H9 (cell line): ENCODE measurements at regions not wholly inside any gene's neighbourhood (a gene's known extent, or its start where the extent isn't known, plus 50 kb on each side); places are given as distances from the start of the nearest gene placed in this dataset.

Source experiments
- DNase-seq: peaks from one replicate; pipeline ENCODE4 v3.0.0-alpha.2; 2017
- H2AFZ ChIP-seq: one replicate; pipeline ENCODE4 v1.6.1; 2013; ENCODE audit warnings: mild to moderate bottlenecking, low read length, control low read depth, moderate library complexity
- H2AK5ac ChIP-seq: 2 replicates; pipeline ENCODE4 v1.6.1; 2013; ENCODE audit warnings: low read length, control low read depth, mixed read lengths; ENCODE audit not compliant: insufficient read length
- H2BK120ac ChIP-seq: one replicate; pipeline ENCODE4 v1.6.1; 2013; ENCODE audit warnings: low read depth, mild to moderate bottlenecking, low read length, control low read depth, inconsistent platforms; ENCODE audit not compliant: poor library complexity, severe bottlenecking
- H2BK12ac ChIP-seq: 2 replicates; pipeline ENCODE4 v1.6.1; 2013; ENCODE audit warnings: low read length, control low read depth, mixed read lengths, low read depth; ENCODE audit not compliant: insufficient read length
- H2BK15ac ChIP-seq: 2 replicates; pipeline ENCODE4 v1.6.1; 2013; ENCODE audit warnings: low read depth, low read length, control low read depth
- H2BK20ac ChIP-seq: one replicate; pipeline ENCODE4 v1.6.1; 2013; ENCODE audit warnings: low read depth, mild to moderate bottlenecking, low read length, control low read depth, inconsistent platforms; ENCODE audit not compliant: poor library complexity, severe bottlenecking
- H2BK5ac ChIP-seq: 2 replicates; pipeline ENCODE4 v1.6.1; 2013; ENCODE audit warnings: low read length, control low read depth, mixed read lengths; ENCODE audit not compliant: insufficient read length
- H3K14ac ChIP-seq: 2 replicates; pipeline ENCODE4 v1.6.1; 2013; ENCODE audit warnings: low read length, control low read depth; ENCODE audit not compliant: insufficient read depth
- H3K18ac ChIP-seq: 2 replicates; pipeline ENCODE4 v1.6.1; 2013; ENCODE audit warnings: low read depth, mild to moderate bottlenecking, mixed read lengths, low read length, control low read depth; ENCODE audit not compliant: insufficient read length
- H3K23ac ChIP-seq: 2 replicates; pipeline ENCODE4 v1.6.1; 2013; ENCODE audit warnings: low read length, control low read depth, mixed read lengths, low read depth; ENCODE audit not compliant: insufficient read length
- H3K23me2 ChIP-seq: 2 replicates; pipeline ENCODE4 v1.6.1; 2013; ENCODE audit warnings: low read depth, mild to moderate bottlenecking, mixed read lengths, low read length, control low read depth; ENCODE audit not compliant: insufficient read length, poor library complexity, severe bottlenecking
- H3K27ac ChIP-seq: 2 replicates; pipeline ENCODE4 v1.5.1; 2013; ENCODE audit warnings: low read length, control low read depth, mixed read lengths, low read depth; ENCODE audit not compliant: insufficient read length
- H3K27me3 ChIP-seq: 2 replicates; pipeline ENCODE4 v1.6.1; 2013; ENCODE audit warnings: low read length, control low read depth, inconsistent platforms; ENCODE audit not compliant: insufficient read depth
- H3K4ac ChIP-seq: 2 replicates; pipeline ENCODE4 v1.6.1; 2013; ENCODE audit warnings: low read depth, mild to moderate bottlenecking, control low read depth, inconsistent platforms, low read length, moderate library complexity
- H3K4me1 ChIP-seq: 2 replicates; pipeline ENCODE4 v1.6.1; 2013; ENCODE audit warnings: low read length, control low read depth, inconsistent platforms; ENCODE audit not compliant: insufficient read depth
- H3K4me2 ChIP-seq: 2 replicates; pipeline ENCODE4 v1.6.1; 2013; ENCODE audit warnings: low read length, control low read depth, mixed read lengths; ENCODE audit not compliant: insufficient read length, insufficient read depth
- H3K56ac ChIP-seq: 2 replicates; pipeline ENCODE4 v1.6.1; 2013; ENCODE audit warnings: low read depth, mild to moderate bottlenecking, mixed read lengths, low read length, control low read depth; ENCODE audit not compliant: insufficient read length
- H3K79me1 ChIP-seq: 2 replicates; pipeline ENCODE4 v1.6.1; 2013; ENCODE audit warnings: low read depth, mild to moderate bottlenecking, moderate library complexity, low read length, control low read depth, inconsistent platforms; ENCODE audit not compliant: insufficient read depth, poor library complexity, severe bottlenecking
- H3K79me2 ChIP-seq: 2 replicates; pipeline ENCODE4 v1.6.1; 2013; ENCODE audit warnings: low read length, control low read depth, inconsistent platforms; ENCODE audit not compliant: insufficient read depth
- H3K9ac ChIP-seq: 2 replicates; pipeline ENCODE4 v1.6.1; 2013; ENCODE audit warnings: low read length, control low read depth, mixed read lengths; ENCODE audit not compliant: insufficient read length; ENCODE audit errors: extremely low read depth
- H3K9me3 ChIP-seq: one replicate; pipeline ENCODE4 v1.6.1; 2013; ENCODE audit warnings: low read depth, low read length, inconsistent platforms; ENCODE audit not compliant: control insufficient read depth
- H3T11ph ChIP-seq: one replicate; pipeline ENCODE4 v1.6.1; 2013; ENCODE audit warnings: mild to moderate bottlenecking, low read length, control low read depth, inconsistent platforms
- H4K20me1 ChIP-seq: one replicate; pipeline ENCODE4 v1.6.1; 2013; ENCODE audit not compliant: control insufficient read depth, insufficient read length, insufficient read depth
- H4K5ac ChIP-seq: 2 replicates; pipeline ENCODE4 v1.6.1; 2013; ENCODE audit warnings: low read depth, mild to moderate bottlenecking, mixed read lengths, low read length, control low read depth; ENCODE audit not compliant: insufficient read length
- H4K8ac ChIP-seq: replicated peaks from 2 replicates; pipeline ENCODE4 v1.6.1; 2013; ENCODE audit warnings: low read length, control low read depth, mixed read lengths, low read depth; ENCODE audit not compliant: insufficient read length
- H4K91ac ChIP-seq: 2 replicates; pipeline ENCODE4 v1.6.1; 2013; ENCODE audit warnings: low read depth, mild to moderate bottlenecking, moderate library complexity, mixed read lengths, low read length, control low read depth; ENCODE audit not compliant: insufficient read length
- H3K27ac Mint-ChIP-seq, 3 experiments: 2 replicates in 2 of 3; 3 replicates in 1 of 3; pipeline ENCODE4 v1.8.0; 2020 to 2021; ENCODE audit warnings: mixed read lengths in 3 of 3, mild to moderate bottlenecking in 1 of 3, moderate library complexity in 1 of 3
- H3K27me3 Mint-ChIP-seq: 2 replicates; pipeline ENCODE4 v1.8.0; 2021; ENCODE audit warnings: low read depth, mild to moderate bottlenecking, moderate library complexity, mixed read lengths
- H3K36me3 Mint-ChIP-seq, 3 experiments: 2 replicates in 2 of 3; 3 replicates in 1 of 3; pipeline ENCODE4 v1.8.0; 2020 to 2021; ENCODE audit warnings: low read depth in 3 of 3, mixed read lengths in 3 of 3; ENCODE audit not compliant: insufficient read depth in 1 of 3
- H3K4me1 Mint-ChIP-seq, 2 experiments: 2 replicates each; pipeline ENCODE4 v1.8.0; 2020; ENCODE audit warnings: mixed read lengths in 2 of 2
- H3K4me3 Mint-ChIP-seq, 2 experiments: 2 replicates in 1 of 2; 3 replicates in 1 of 2; pipeline ENCODE4 v1.8.0; 2020 to 2021; ENCODE audit warnings: mild to moderate bottlenecking in 2 of 2, mixed read lengths in 2 of 2, moderate library complexity in 1 of 2
- H3K9me3 Mint-ChIP-seq, 2 experiments: 2 replicates in 1 of 2; 3 replicates in 1 of 2; pipeline ENCODE4 v1.8.0; 2020; ENCODE audit warnings: mild to moderate bottlenecking in 2 of 2, mixed read lengths in 2 of 2, moderate library complexity in 1 of 2
- WGBS: extraction: QIAGEN DNeasy Blood & Tissue Kit; methylation state at CpG from one replicate; pipeline ENCODE4 v1.1.7; 2013; ENCODE audit warnings: missing lambda C conversion rate, low lambda C conversion rate, mixed read lengths; ENCODE audit not compliant: insufficient read length; ENCODE audit errors: extremely low coverage; 5-methylcytosine and 5-hydroxymethylcytosine counted together
- TF ChIP-seq, protein P1 (sequence below): fragments of 200-600 bp; sonication (generic); conservative IDR thresholded peaks from 3 replicates; pipeline ENCODE4 v1.8.0; 2021; ENCODE audit warnings: antibody characterized with exemption, mild to moderate bottlenecking

DNA sequence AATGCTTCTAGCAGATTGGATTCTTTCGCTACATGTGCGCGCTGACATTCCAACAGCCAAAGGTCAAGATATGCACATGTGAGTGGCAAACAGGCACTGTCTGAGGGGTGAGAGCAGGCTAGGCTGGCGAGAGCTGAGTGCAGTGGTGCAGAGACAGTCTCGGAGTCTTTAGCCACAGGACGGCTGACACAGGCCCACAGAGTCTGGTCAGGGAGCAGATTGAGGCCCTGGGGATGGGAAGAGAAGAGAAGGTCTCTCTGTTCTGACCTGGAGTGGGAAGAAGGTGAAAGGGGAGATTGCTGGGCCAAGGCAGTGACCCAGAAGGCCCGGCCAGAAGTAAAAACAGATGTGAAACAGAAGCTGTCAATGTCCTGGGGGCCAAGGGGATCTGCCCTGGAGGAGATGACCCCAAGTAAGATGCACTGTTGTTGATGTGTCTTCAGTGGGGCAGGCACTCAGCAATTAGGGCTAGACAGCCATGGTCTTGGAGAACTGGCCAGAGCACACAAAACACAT is 197.8 kb downstream of the ETS1 start:
- WGBS, result no CpG with 5 or more reads among the region's 7 CpGs
- DNase-seq, result no peak
- H3K4me3 Mint-ChIP-seq, result no peak overlapping the region

More for the DNA sequence above, 197.8 kb downstream of the ETS1 start:
- Histone ChIP-seq H2BK120ac (no peak overlapping the region), H3T11ph (no peak overlapping the region), H4K20me1 (no peaks in the 10 kb centered on the region), H2AFZ (no peak overlapping the region), H3K4ac (no peak overlapping the region), H3K27me3 (no peaks in the 10 kb centered on the region), H2BK15ac (no peak overlapping the region), H3K9ac (no peak overlapping the region), H3K23me2 (no peaks in the 10 kb centered on the region), H2BK20ac (no peak overlapping the region), H3K27ac (no peak overlapping the region), H3K14ac (no peak overlapping the region), H3K56ac (no peak overlapping the region), H3K9me3 (no peaks in the 10 kb centered on the region), H2BK5ac (no peak overlapping the region), H3K23ac (no peak overlapping the region), H4K91ac (no peak overlapping the region), H2BK12ac (no peak overlapping the region), H3K4me1 (no peaks in the 10 kb centered on the region), H3K79me2 (no peaks in the 10 kb centered on the region), H3K4me2 (no peak overlapping the region), H3K18ac (no peak overlapping the region), H4K5ac (no peak overlapping the region), H4K8ac (no peak overlapping the region), H2AK5ac (no peak overlapping the region), H3K79me1 (no peaks in the 10 kb centered on the region)
- Mint-ChIP-seq H3K27ac (no peak overlapping the region), H3K4me1 (peaks cover 0 to 6% of the 10 kb centered on the region in 2 experiments; a peak in 3 of 4 replicates), H3K27me3 (0 out of 2 replicates have a peak, but pooled peaks cover 1% of the 10 kb centered on the region), H3K36me3 (no peaks in the 10 kb centered on the region), H3K9me3 (no peaks in the 10 kb centered on the region)
- TF ChIP-seq, protein P1, sequence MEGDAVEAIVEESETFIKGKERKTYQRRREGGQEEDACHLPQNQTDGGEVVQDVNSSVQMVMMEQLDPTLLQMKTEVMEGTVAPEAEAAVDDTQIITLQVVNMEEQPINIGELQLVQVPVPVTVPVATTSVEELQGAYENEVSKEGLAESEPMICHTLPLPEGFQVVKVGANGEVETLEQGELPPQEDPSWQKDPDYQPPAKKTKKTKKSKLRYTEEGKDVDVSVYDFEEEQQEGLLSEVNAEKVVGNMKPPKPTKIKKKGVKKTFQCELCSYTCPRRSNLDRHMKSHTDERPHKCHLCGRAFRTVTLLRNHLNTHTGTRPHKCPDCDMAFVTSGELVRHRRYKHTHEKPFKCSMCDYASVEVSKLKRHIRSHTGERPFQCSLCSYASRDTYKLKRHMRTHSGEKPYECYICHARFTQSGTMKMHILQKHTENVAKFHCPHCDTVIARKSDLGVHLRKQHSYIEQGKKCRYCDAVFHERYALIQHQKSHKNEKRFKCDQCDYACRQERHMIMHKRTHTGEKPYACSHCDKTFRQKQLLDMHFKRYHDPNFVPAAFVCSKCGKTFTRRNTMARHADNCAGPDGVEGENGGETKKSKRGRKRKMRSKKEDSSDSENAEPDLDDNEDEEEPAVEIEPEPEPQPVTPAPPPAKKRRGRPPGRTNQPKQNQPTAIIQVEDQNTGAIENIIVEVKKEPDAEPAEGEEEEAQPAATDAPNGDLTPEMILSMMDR, result no peak
